ENCODE measurements at regions not wholly inside any gene's neighbourhood (a gene's known extent, or its start where the extent isn't known, plus 50 kb on each side); places are given as distances from the start of the nearest gene placed in this dataset.

GRCh38 chr3:23704298-23704697, 101.5 kb upstream of the UBE2E1 start:
- H3K4me3 ChIP-seq (ENCODE audit: control insufficient read depth in 2 of 3, extremely low read depth in 1 of 3, insufficient read depth in 2 of 3, low read depth in 1 of 3, low read length in 3 of 3): no peak overlapping the region
- no peak for DNase-seq (ENCODE audit: low read depth, low spot score)
- no peak for TF ChIP-seq EZH2 (IDR thresholded peaks at IDR 0.05; ENCODE audit: low read length)
- TF ChIP-seq CTCF (optimal IDR thresholded peaks at IDR 0.05 in 1 of 3, IDR thresholded peaks at IDR 0.05 in 1 of 3, conservative IDR thresholded peaks at IDR 0.05 in 1 of 3; ENCODE audit: extremely low read depth in 1 of 3, insufficient read depth in 2 of 3, low read length in 3 of 3): no peak
- H3K79me2 ChIP-seq (ENCODE audit: control insufficient read depth, insufficient read depth, low read length): no peaks in the 10 kb centered on the region
- no peaks in the 10 kb centered on the region for H3K27me3 ChIP-seq (ENCODE audit: control insufficient read depth, extremely low read depth, insufficient read depth, low read length)
- no peak for FAIRE-seq
- dilution Hi-C loops (cut with MboI; ENCODE audit: extremely low pct_ligation_motif_present, low sequenced_read_pairs): no loop called here
- no peaks in the 10 kb centered on the region for H3K9me3 ChIP-seq (ENCODE audit: control insufficient read depth, low read depth, low read length)
- no peak overlapping the region for H3K4me2 ChIP-seq (ENCODE audit: control insufficient read depth, extremely low read depth, insufficient read depth, low read depth, low read length)
- no peaks in the 10 kb centered on the region for H4K20me1 ChIP-seq (ENCODE audit: control insufficient read depth, extremely low read depth, insufficient read depth, low read length)
- no peaks in the 10 kb centered on the region for H3K36me3 ChIP-seq (ENCODE audit: control insufficient read depth in 2 of 2, extremely low read depth in 1 of 2, insufficient read depth in 2 of 2, low read length in 2 of 2)
- no peak overlapping the region for H2AFZ ChIP-seq (ENCODE audit: control insufficient read depth, low read length)
- no peaks in the 10 kb centered on the region for H3K9me1 ChIP-seq (ENCODE audit: control insufficient read depth, extremely low read depth, insufficient read depth, low read length)
- no peak overlapping the region for H3K27ac ChIP-seq (ENCODE audit: control insufficient read depth, insufficient read depth, low read length)
- no peak overlapping the region for H3K9ac ChIP-seq (ENCODE audit: control insufficient read depth, extremely low read depth, insufficient read depth, low read length)
- H3K4me1 ChIP-seq (ENCODE audit: control insufficient read depth, extremely low read depth, insufficient read depth, low read length): no peaks in the 10 kb centered on the region

GRCh38 chr3:23706111-23706510, 99.6 kb upstream of the UBE2E1 start:
- Histone ChIP-seq H3K9ac (ENCODE audit: control insufficient read depth, extremely low read depth, insufficient read depth, low read length) (no peak overlapping the region), H2AFZ (ENCODE audit: control insufficient read depth, low read length) (no peak overlapping the region), H4K20me1 (ENCODE audit: control insufficient read depth, extremely low read depth, insufficient read depth, low read length) (no peaks in the 10 kb centered on the region), H3K27ac (ENCODE audit: control insufficient read depth, insufficient read depth, low read length) (no peak overlapping the region), H3K4me1 (ENCODE audit: control insufficient read depth, extremely low read depth, insufficient read depth, low read length) (no peaks in the 10 kb centered on the region), H3K9me3 (ENCODE audit: control insufficient read depth, low read depth, low read length) (no peaks in the 10 kb centered on the region), H3K36me3 (ENCODE audit: control insufficient read depth in 2 of 2, extremely low read depth in 1 of 2, insufficient read depth in 2 of 2, low read length in 2 of 2) (no peaks in the 10 kb centered on the region), H3K4me2 (ENCODE audit: control insufficient read depth, extremely low read depth, insufficient read depth, low read depth, low read length) (no peak overlapping the region), H3K4me3 (ENCODE audit: control insufficient read depth in 2 of 3, extremely low read depth in 1 of 3, insufficient read depth in 2 of 3, low read depth in 1 of 3, low read length in 3 of 3) (no peak overlapping the region), H3K9me1 (ENCODE audit: control insufficient read depth, extremely low read depth, insufficient read depth, low read length) (no peaks in the 10 kb centered on the region), H3K79me2 (ENCODE audit: control insufficient read depth, insufficient read depth, low read length) (no peaks in the 10 kb centered on the region), H3K27me3 (ENCODE audit: control insufficient read depth, extremely low read depth, insufficient read depth, low read length) (peaks cover 2% of the 10 kb centered on the region)
- dilution Hi-C loops (cut with MboI; ENCODE audit: extremely low pct_ligation_motif_present, low sequenced_read_pairs): no loop called here
- TF ChIP-seq CTCF (optimal IDR thresholded peaks at IDR 0.05 in 1 of 3, IDR thresholded peaks at IDR 0.05 in 1 of 3, conservative IDR thresholded peaks at IDR 0.05 in 1 of 3; ENCODE audit: extremely low read depth in 1 of 3, insufficient read depth in 2 of 3, low read length in 3 of 3): no peak
- TF ChIP-seq EZH2 (IDR thresholded peaks at IDR 0.05; ENCODE audit: low read length): no peak
- no peak for FAIRE-seq
- DNase-seq (ENCODE audit: low read depth, low spot score): no peak

All from keratinocyte (primary cell).